A673 (cell line): ENCODE measurements at regions not wholly inside any gene's neighbourhood (a gene's known extent, or its start where the extent isn't known, plus 50 kb on each side); places are given as distances from the start of the nearest gene placed in this dataset.

Experiments used
- BruUV-seq: library from RNA; stranded (reverse); fragments of 400-500 nt; replicated peaks from 2 replicates; lab custom pipeline; 2021; lab: Mats Ljungman, UMichigan
- CTCF ChIA-PET: fragments of 300-600 bp; sonication (Branson Sonifier 250); formaldehyde crosslinking; loops from one replicate; lab custom pipeline; 2022; ENCODE audit warnings: antibody characterized with exemption; lab: Charles Lee
- POLR2A ChIA-PET: fragments of 300-600 bp; sonication (Branson Sonifier 250); formaldehyde crosslinking; loops from one replicate; lab custom pipeline; 2022; ENCODE audit warnings: antibody characterized with exemption; ENCODE audit not compliant: low non-redundant PET; lab: Charles Lee
- DNase-seq: peaks from one replicate; pipeline ENCODE4 v3.0.0-alpha.2; 2015; ENCODE audit warnings: low spot score
- H3K27ac ChIP-seq: fragments of 200-600 bp; sonication (generic); 2 replicates; pipeline ENCODE4 v1.5.1; 2016; ENCODE audit warnings: mixed run types, low read depth, mild to moderate bottlenecking, mixed read lengths, antibody characterized with exemption, low read length; ENCODE audit not compliant: poor library complexity, severe bottlenecking
- H3K27me3 ChIP-seq: fragments of 200-600 bp; sonication (generic); replicated peaks from 2 replicates; pipeline ENCODE4 v1.6.1; 2017; ENCODE audit warnings: mixed run types, low read depth, mild to moderate bottlenecking, mixed read lengths, antibody characterized with exemption, low read length; ENCODE audit not compliant: insufficient read depth, poor library complexity
- H3K36me3 ChIP-seq: fragments of 200-600 bp; sonication (generic); 2 replicates; pipeline ENCODE4 v1.6.1; 2016; ENCODE audit warnings: mixed run types, mild to moderate bottlenecking, mixed read lengths, antibody characterized with exemption, low read length; ENCODE audit not compliant: insufficient read depth, poor library complexity, severe bottlenecking
- H3K4me1 ChIP-seq: fragments of 200-600 bp; sonication (generic); 2 replicates; pipeline ENCODE4 v1.6.1; 2017; ENCODE audit warnings: mixed run types, mild to moderate bottlenecking, mixed read lengths, antibody characterized with exemption, low read length; ENCODE audit not compliant: insufficient read depth, poor library complexity, severe bottlenecking
- H3K4me3 ChIP-seq: fragments of 200-600 bp; sonication (generic); 2 replicates; pipeline ENCODE4 v1.5.1; 2016; ENCODE audit warnings: low read depth, mixed run types, mild to moderate bottlenecking, mixed read lengths, low read length; ENCODE audit not compliant: poor library complexity, severe bottlenecking
- H3K9me3 ChIP-seq: fragments of 200-600 bp; sonication (generic); 2 replicates; pipeline ENCODE4 v1.6.1; 2016; ENCODE audit warnings: mixed run types, low read depth, mild to moderate bottlenecking, mixed read lengths, antibody characterized with exemption, low read length; ENCODE audit not compliant: poor library complexity, severe bottlenecking
- CTCF ChIP-seq: fragments of 300-800, 200-600 bp; sonication (generic); conservative IDR thresholded peaks from 2 replicates; pipeline ENCODE4 v1.5.1; 2017; ENCODE audit warnings: low read depth, mild to moderate bottlenecking, antibody characterized with exemption, low read length, moderate library complexity, mixed read lengths
- EZH2 ChIP-seq: fragments of 200-600 bp; sonication (generic); IDR thresholded peaks from 2 replicates; pipeline ENCODE4 v1.6.1; 2017; ENCODE audit warnings: borderline replicate concordance, low read depth, mild to moderate bottlenecking, mixed read lengths, antibody characterized with exemption, low read length; ENCODE audit not compliant: poor library complexity, severe bottlenecking
- intact Hi-C: fragments of 100-400 bp; cut with micrococcal nuclease; formaldehyde crosslinking; loops from one replicate; pipeline ENCODE4 v1.10.0; 2022; ENCODE audit not compliant: unreplicated experiment

- Histone ChIP-seq H3K4me3 (no peak overlapping the region), H3K36me3 (no peaks in the 10 kb centered on the region), H3K27ac (no peak overlapping the region), H3K27me3 (no peaks in the 10 kb centered on the region), H3K9me3 (no peaks in the 10 kb centered on the region), H3K4me1 (no peaks in the 10 kb centered on the region)
- no TSS peak for BruUV-seq
- ChIA-PET POLR2A (no interaction called here), CTCF (no interaction called here)
- DNase-seq = no peak
- TF ChIP-seq CTCF (no peak), EZH2 (no peak)
- intact Hi-C loops = no loop called here
These were observed 248.7 kb downstream of the EFNB2 start for GRCh38 chr13:106286811-106287210.

GRCh38 chr13:106284358-106284757 lies 251.1 kb downstream of the EFNB2 start:
- ChIA-PET CTCF (no interaction called here), POLR2A (no interaction called here)
- DNase-seq = no peak
- H3K4me3 ChIP-seq = no peak overlapping the region
- no peaks in the 10 kb centered on the region for H3K36me3 ChIP-seq
- no peaks in the 10 kb centered on the region for H3K4me1 ChIP-seq
- no TSS peak for BruUV-seq
- intact Hi-C loops = no loop called here
- H3K27ac ChIP-seq = no peak overlapping the region
- TF ChIP-seq CTCF = no peak
- no peak for TF ChIP-seq EZH2
- H3K9me3 ChIP-seq = no peaks in the 10 kb centered on the region
- no peaks in the 10 kb centered on the region for H3K27me3 ChIP-seq

GRCh38 chr13:106281426-106281825 lies 254.0 kb downstream of the EFNB2 start:
- Histone ChIP-seq H3K36me3 (no peaks in the 10 kb centered on the region), H3K4me3 (no peak overlapping the region), H3K27ac (no peak overlapping the region), H3K4me1 (no peaks in the 10 kb centered on the region), H3K27me3 (no peaks in the 10 kb centered on the region), H3K9me3 (no peaks in the 10 kb centered on the region)
- CTCF ChIA-PET = no interaction called here
- no TSS peak for BruUV-seq
- no peak for DNase-seq
- intact Hi-C loops = no loop called here
- POLR2A ChIA-PET = no interaction called here
- no peak for TF ChIP-seq CTCF
- no peak for TF ChIP-seq EZH2
